ENCODE measurements at regions not wholly inside any gene's neighbourhood (a gene's known extent, or its start where the extent isn't known, plus 50 kb on each side); places are given as distances from the start of the nearest gene placed in this dataset.

DNA sequence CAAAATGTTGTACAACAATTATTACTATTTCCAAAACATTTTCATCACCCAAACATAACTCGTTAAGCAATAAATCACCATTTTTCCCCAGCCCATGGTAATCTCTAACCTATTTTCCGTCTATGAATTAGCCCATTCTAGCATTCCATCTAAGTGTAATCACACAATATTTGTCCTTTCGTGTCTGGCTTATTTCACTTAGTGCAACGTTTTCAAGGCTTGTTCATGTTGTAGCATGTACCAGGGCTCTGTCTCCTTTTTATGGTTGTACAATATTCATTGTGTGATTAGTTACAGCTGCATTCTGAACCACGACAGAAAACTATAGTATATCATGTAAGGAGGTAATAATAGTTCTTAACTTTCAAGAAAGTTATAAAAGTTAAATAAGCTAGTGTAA, 656.0 kb upstream of the HS3ST1 start (continued):
- TF ChIP-seq, protein P1, sequence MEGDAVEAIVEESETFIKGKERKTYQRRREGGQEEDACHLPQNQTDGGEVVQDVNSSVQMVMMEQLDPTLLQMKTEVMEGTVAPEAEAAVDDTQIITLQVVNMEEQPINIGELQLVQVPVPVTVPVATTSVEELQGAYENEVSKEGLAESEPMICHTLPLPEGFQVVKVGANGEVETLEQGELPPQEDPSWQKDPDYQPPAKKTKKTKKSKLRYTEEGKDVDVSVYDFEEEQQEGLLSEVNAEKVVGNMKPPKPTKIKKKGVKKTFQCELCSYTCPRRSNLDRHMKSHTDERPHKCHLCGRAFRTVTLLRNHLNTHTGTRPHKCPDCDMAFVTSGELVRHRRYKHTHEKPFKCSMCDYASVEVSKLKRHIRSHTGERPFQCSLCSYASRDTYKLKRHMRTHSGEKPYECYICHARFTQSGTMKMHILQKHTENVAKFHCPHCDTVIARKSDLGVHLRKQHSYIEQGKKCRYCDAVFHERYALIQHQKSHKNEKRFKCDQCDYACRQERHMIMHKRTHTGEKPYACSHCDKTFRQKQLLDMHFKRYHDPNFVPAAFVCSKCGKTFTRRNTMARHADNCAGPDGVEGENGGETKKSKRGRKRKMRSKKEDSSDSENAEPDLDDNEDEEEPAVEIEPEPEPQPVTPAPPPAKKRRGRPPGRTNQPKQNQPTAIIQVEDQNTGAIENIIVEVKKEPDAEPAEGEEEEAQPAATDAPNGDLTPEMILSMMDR (conservative IDR thresholded peaks at IDR 0.05; ENCODE audit: low read depth in 2 of 2) = no peak
- no peak for TF ChIP-seq POLR2AphosphoS5 (IDR thresholded peaks at IDR 0.05; ENCODE audit: low read depth)

GRCh38 chr4:12071316-12071715, 642.6 kb upstream of the HS3ST1 start:
- Histone ChIP-seq H3K9me2 (ENCODE audit: insufficient read depth) (peaks cover 4% of the 10 kb centered on the region; the same call in 1 of the 2 replicates), H3K36me3 (ENCODE audit: insufficient read depth) (no peaks in the 10 kb centered on the region), H3K27me3 (ENCODE audit: insufficient read depth) (no peaks in the 10 kb centered on the region), H4K20me1 (replicated peaks; ENCODE audit: insufficient read depth) (no peaks in the 10 kb centered on the region), H3K4me2 (no peak overlapping the region), H3K4me3 (no peak overlapping the region), H3K79me2 (replicated peaks; ENCODE audit: insufficient read depth) (no peaks in the 10 kb centered on the region), H3K27ac (ENCODE audit: low read depth) (no peak overlapping the region), H3K4me1 (ENCODE audit: insufficient read depth) (no peaks in the 10 kb centered on the region), H3F3A (replicated peaks; ENCODE audit: low read depth) (no peaks in the 10 kb centered on the region), H2AFZ (no peak overlapping the region)
- ATAC-seq (no peak), DNase-seq (ENCODE audit: low spot score) (no peak)
- Mint-ChIP-seq H3K27me3 (ENCODE audit: insufficient read depth, low read depth, poor library complexity) (peaks cover 2% of the 10 kb centered on the region), H3K27ac (no peak overlapping the region), H3K9me3 (no peaks in the 10 kb centered on the region; the same call in 2 of the 3 replicates), H3K4me3 (no peak overlapping the region), H3K4me1 (peaks cover 10% of the 10 kb centered on the region), H3K36me3 (ENCODE audit: low read depth) (no peaks in the 10 kb centered on the region)
- TF ChIP-seq POLR2AphosphoS5 (IDR thresholded peaks at IDR 0.05; ENCODE audit: low read depth) (no peak), ZNF331 (CRISPR knock-in tag; IDR thresholded peaks at IDR 0.05; ENCODE audit: low read depth) (no peak), CREB1 (CRISPR knock-in tag; IDR thresholded peaks at IDR 0.05; ENCODE audit: low read depth) (no peak), EZH2phosphoT487 (IDR thresholded peaks at IDR 0.05; ENCODE audit: unreplicated experiment) (no peak), ZNF114 (CRISPR knock-in tag; IDR thresholded peaks at IDR 0.05) (no peak), REST (IDR thresholded peaks at IDR 0.05; ENCODE audit: unreplicated experiment) (no peak), STAT1 (IDR thresholded peaks at IDR 0.05; ENCODE audit: unreplicated experiment) (no peak), NANOG (IDR thresholded peaks at IDR 0.05; ENCODE audit: borderline replicate concordance) (no peak), EZH2 (IDR thresholded peaks at IDR 0.05; ENCODE audit: low read depth, unreplicated experiment) (no peak), JUNB (IDR thresholded peaks at IDR 0.05; ENCODE audit: unreplicated experiment) (no peak)
- TF ChIP-seq, protein P2, sequence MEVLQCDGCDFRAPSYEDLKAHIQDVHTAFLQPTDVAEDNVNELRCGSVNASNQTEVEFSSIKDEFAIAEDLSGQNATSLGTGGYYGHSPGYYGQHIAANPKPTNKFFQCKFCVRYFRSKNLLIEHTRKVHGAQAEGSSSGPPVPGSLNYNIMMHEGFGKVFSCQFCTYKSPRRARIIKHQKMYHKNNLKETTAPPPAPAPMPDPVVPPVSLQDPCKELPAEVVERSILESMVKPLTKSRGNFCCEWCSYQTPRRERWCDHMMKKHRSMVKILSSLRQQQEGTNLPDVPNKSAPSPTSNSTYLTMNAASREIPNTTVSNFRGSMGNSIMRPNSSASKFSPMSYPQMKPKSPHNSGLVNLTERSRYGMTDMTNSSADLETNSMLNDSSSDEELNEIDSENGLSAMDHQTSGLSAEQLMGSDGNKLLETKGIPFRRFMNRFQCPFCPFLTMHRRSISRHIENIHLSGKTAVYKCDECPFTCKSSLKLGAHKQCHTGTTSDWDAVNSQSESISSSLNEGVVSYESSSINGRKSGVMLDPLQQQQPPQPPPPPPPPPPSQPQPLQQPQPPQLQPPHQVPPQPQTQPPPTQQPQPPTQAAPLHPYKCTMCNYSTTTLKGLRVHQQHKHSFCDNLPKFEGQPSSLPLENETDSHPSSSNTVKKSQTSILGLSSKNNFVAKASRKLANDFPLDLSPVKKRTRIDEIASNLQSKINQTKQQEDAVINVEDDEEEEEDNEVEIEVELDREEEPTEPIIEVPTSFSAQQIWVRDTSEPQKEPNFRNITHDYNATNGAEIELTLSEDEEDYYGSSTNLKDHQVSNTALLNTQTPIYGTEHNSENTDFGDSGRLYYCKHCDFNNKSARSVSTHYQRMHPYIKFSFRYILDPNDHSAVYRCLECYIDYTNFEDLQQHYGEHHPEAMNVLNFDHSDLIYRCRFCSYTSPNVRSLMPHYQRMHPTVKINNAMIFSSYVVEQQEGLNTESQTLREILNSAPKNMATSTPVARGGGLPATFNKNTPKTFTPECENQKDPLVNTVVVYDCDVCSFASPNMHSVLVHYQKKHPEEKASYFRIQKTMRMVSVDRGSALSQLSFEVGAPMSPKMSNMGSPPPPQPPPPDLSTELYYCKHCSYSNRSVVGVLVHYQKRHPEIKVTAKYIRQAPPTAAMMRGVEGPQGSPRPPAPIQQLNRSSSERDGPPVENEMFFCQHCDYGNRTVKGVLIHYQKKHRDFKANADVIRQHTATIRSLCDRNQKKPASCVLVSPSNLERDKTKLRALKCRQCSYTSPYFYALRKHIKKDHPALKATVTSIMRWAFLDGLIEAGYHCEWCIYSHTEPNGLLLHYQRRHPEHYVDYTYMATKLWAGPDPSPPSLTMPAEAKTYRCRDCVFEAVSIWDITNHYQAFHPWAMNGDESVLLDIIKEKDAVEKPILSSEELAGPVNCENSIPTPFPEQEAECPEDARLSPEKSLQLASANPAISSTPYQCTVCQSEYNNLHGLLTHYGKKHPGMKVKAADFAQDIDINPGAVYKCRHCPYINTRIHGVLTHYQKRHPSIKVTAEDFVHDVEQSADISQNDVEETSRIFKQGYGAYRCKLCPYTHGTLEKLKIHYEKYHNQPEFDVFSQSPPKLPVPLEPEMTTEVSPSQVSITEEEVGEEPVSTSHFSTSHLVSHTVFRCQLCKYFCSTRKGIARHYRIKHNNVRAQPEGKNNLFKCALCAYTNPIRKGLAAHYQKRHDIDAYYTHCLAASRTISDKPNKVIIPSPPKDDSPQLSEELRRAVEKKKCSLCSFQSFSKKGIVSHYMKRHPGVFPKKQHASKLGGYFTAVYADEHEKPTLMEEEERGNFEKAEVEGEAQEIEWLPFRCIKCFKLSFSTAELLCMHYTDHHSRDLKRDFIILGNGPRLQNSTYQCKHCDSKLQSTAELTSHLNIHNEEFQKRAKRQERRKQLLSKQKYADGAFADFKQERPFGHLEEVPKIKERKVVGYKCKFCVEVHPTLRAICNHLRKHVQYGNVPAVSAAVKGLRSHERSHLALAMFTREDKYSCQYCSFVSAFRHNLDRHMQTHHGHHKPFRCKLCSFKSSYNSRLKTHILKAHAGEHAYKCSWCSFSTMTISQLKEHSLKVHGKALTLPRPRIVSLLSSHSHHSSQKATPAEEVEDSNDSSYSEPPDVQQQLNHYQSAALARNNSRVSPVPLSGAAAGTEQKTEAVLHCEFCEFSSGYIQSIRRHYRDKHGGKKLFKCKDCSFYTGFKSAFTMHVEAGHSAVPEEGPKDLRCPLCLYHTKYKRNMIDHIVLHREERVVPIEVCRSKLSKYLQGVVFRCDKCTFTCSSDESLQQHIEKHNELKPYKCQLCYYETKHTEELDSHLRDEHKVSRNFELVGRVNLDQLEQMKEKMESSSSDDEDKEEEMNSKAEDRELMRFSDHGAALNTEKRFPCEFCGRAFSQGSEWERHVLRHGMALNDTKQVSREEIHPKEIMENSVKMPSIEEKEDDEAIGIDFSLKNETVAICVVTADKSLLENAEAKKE (CRISPR knock-in tag; IDR thresholded peaks at IDR 0.05) = no peak
- TF ChIP-seq, protein P3, sequence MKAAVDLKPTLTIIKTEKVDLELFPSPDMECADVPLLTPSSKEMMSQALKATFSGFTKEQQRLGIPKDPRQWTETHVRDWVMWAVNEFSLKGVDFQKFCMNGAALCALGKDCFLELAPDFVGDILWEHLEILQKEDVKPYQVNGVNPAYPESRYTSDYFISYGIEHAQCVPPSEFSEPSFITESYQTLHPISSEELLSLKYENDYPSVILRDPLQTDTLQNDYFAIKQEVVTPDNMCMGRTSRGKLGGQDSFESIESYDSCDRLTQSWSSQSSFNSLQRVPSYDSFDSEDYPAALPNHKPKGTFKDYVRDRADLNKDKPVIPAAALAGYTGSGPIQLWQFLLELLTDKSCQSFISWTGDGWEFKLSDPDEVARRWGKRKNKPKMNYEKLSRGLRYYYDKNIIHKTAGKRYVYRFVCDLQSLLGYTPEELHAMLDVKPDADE (IDR thresholded peaks at IDR 0.05) = no peak
